HEK293 (cell line): ENCODE measurements at regions not wholly inside any gene's neighbourhood (a gene's known extent, or its start where the extent isn't known, plus 50 kb on each side); places are given as distances from the start of the nearest gene placed in this dataset.

Experiments used
- CTCF ChIA-PET: fragments of 350-600 bp; formaldehyde crosslinking; extraction: SDS; loops from one replicate; lab custom pipeline; 2021; ENCODE audit warnings: antibody characterized with exemption; lab: Yijun Ruan, JAX
- POLR2A ChIA-PET: fragments of 300-600 bp; formaldehyde crosslinking; extraction: SDS; loops from one replicate; lab custom pipeline; 2020; ENCODE audit warnings: antibody characterized with exemption, inconsistent platforms; lab: Yijun Ruan, JAX
- H3K27ac ChIP-seq: fragments of 200-500 bp; sonication (Bioruptor generic); 2 replicates; pipeline ENCODE4 v1.5.1; 2014; ENCODE audit warnings: low read depth, low read length, control low read depth, inconsistent platforms; ENCODE audit errors: extremely low read depth
- H3K36me3 ChIP-seq, 2 experiments: fragments of 200-500 bp in 1 of 2; sonication (Bioruptor generic) in 1 of 2; 1 replicate in 1 of 2; 2 replicates in 1 of 2; pipeline ENCODE4 v1.5.1; 2014 to 2017; ENCODE audit warnings: inconsistent platforms in 2 of 2, low read length in 2 of 2; ENCODE audit not compliant: control insufficient read depth in 2 of 2, insufficient read depth in 1 of 2
- H3K4me1 ChIP-seq: fragments of 200-500 bp; sonication (Bioruptor generic); 2 replicates; pipeline ENCODE4 v1.5.1; 2014; ENCODE audit warnings: mild to moderate bottlenecking, low read length, inconsistent platforms; ENCODE audit not compliant: control insufficient read depth, insufficient read depth
- H3K4me3 ChIP-seq: 2 replicates; pipeline ENCODE4 v1.5.1; 2011; ENCODE audit warnings: low read depth, mild to moderate bottlenecking, control low read depth, low read length, moderate library complexity
- H3K9me3 ChIP-seq: fragments of 200-500 bp; sonication (Bioruptor generic); 2 replicates; pipeline ENCODE4 v1.5.1; 2014; ENCODE audit warnings: low read depth, low read length, inconsistent platforms; ENCODE audit not compliant: control insufficient read depth, insufficient read depth
- GLIS1 ChIP-seq: fragments of 450-650 bp; formaldehyde crosslinking; IDR thresholded peaks from 2 replicates; pipeline ENCODE4 v1.5.1; 2016; ENCODE audit warnings: missing biosample characterization, missing genetic modification characterization
- HOXC10 ChIP-seq: sonication (generic); formaldehyde crosslinking; IDR thresholded peaks from 2 replicates; pipeline ENCODE4 v1.8.1; 2023; ENCODE audit warnings: mild to moderate bottlenecking, missing genetic modification reagents
- MZF1 ChIP-seq: fragments of 450-650 bp; formaldehyde crosslinking; IDR thresholded peaks from 2 replicates; pipeline ENCODE4 v1.5.1; 2017; ENCODE audit warnings: missing biosample characterization, missing genetic modification characterization, borderline replicate concordance
- OSR2 ChIP-seq: fragments of 450-650 bp; formaldehyde crosslinking; IDR thresholded peaks from 2 replicates; pipeline ENCODE4 v1.5.1; 2016; ENCODE audit warnings: missing biosample characterization, missing genetic modification characterization
- SETDB1 ChIP-seq: IDR thresholded peaks from one replicate; pipeline ENCODE4 v1.6.1; 2017; ENCODE audit warnings: mild to moderate bottlenecking, low read length, moderate library complexity, mixed read lengths; ENCODE audit not compliant: insufficient read length
- ZBTB21 ChIP-seq: fragments of 450-650 bp; formaldehyde crosslinking; IDR thresholded peaks from 2 replicates; pipeline ENCODE4 v1.5.1; 2017; ENCODE audit warnings: missing biosample characterization, missing genetic modification characterization
- ZIC2 ChIP-seq: fragments of 450-650 bp; formaldehyde crosslinking; IDR thresholded peaks from 2 replicates; pipeline ENCODE4 v1.5.1; 2016; ENCODE audit warnings: missing biosample characterization, missing genetic modification characterization
- ZNF157 ChIP-seq: fragments of 450-650 bp; formaldehyde crosslinking; IDR thresholded peaks from 2 replicates; pipeline ENCODE4 v1.5.1; 2016; ENCODE audit warnings: missing biosample characterization, missing genetic modification characterization
- ZNF16 ChIP-seq: fragments of 450-650 bp; formaldehyde crosslinking; IDR thresholded peaks from 2 replicates; pipeline ENCODE4 v1.5.1; 2016; ENCODE audit warnings: low read depth, missing biosample characterization, missing genetic modification characterization
- ZNF19 ChIP-seq: fragments of 450-650 bp; formaldehyde crosslinking; IDR thresholded peaks from 2 replicates; pipeline ENCODE4; 2016; ENCODE audit warnings: missing biosample characterization, missing genetic modification characterization, low read depth
- ZNF350 ChIP-seq: fragments of 450-650 bp; formaldehyde crosslinking; IDR thresholded peaks from 2 replicates; pipeline ENCODE4 v1.5.0; 2017; ENCODE audit warnings: missing biosample characterization, mild to moderate bottlenecking, missing genetic modification characterization
- ZNF37A ChIP-seq: fragments of 450-650 bp; IDR thresholded peaks from 2 replicates; pipeline ENCODE4 v1.5.1; 2018; ENCODE audit warnings: missing biosample characterization, missing genetic modification characterization
- ZNF426 ChIP-seq: fragments of 450-650 bp; formaldehyde crosslinking; IDR thresholded peaks from 2 replicates; pipeline ENCODE4 v1.5.1; 2017; ENCODE audit warnings: missing biosample characterization, missing genetic modification characterization, mild to moderate bottlenecking, inconsistent platforms, moderate library complexity
- ZNF585B ChIP-seq: fragments of 450-650 bp; formaldehyde crosslinking; IDR thresholded peaks from 2 replicates; pipeline ENCODE4 v1.5.1; 2016; ENCODE audit warnings: missing biosample characterization, missing genetic modification characterization
- ZNF701 ChIP-seq: fragments of 450-650 bp; formaldehyde crosslinking; IDR thresholded peaks from 2 replicates; pipeline ENCODE4 v1.5.1; 2016; ENCODE audit warnings: missing biosample characterization, missing genetic modification characterization
- ZNF792 ChIP-seq: fragments of 450-650 bp; formaldehyde crosslinking; IDR thresholded peaks from 2 replicates; pipeline ENCODE4 v1.5.1; 2016; ENCODE audit warnings: missing biosample characterization, missing genetic modification characterization
- TF ChIP-seq, protein P1 (sequence below): fragments of 450-650 bp; formaldehyde crosslinking; IDR thresholded peaks from 2 replicates; pipeline ENCODE4 v1.5.0; 2017; ENCODE audit warnings: missing biosample characterization, missing genetic modification characterization, borderline replicate concordance
- TF ChIP-seq, protein P2 (sequence below): fragments of 450-650 bp; formaldehyde crosslinking; IDR thresholded peaks from 2 replicates; pipeline ENCODE4 v1.5.1; 2016; ENCODE audit warnings: missing biosample characterization, missing genetic modification characterization
- TF ChIP-seq, protein P3 (sequence below): fragments of 450-650 bp; formaldehyde crosslinking; IDR thresholded peaks from 2 replicates; pipeline ENCODE4 v1.5.1; 2016; ENCODE audit warnings: missing biosample characterization, missing genetic modification characterization
- TF ChIP-seq, protein P4 (sequence below): fragments of 450-650 bp; formaldehyde crosslinking; IDR thresholded peaks from 2 replicates; pipeline ENCODE4 v1.5.1; 2016; ENCODE audit warnings: missing biosample characterization, missing genetic modification characterization
- TF ChIP-seq, protein P5 (sequence below): sonication (generic); formaldehyde crosslinking; IDR thresholded peaks from 2 replicates; pipeline ENCODE4 v1.8.1; 2022; ENCODE audit warnings: mild to moderate bottlenecking, moderate library complexity, missing genetic modification reagents

DNA sequence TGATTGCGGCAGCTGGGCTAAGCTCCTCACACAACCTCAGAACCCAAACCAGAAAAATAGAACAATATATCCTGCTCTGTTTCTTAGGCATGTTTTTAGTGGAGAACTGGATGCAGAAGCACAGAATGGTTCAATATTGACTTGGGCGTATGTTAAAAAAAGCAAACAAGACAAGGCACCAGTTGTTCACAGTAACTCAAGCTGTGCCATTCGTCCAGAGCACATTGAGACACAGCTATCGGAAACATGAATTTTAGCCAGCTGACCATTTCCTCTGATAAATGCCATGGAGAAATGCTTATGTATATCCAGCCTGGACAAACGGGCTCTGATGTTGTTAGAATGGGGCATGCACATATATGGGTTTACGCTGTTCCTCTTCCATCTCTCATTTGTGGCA lies 129.2 kb upstream of the PDZRN3 start (continued):
- TF ChIP-seq, protein P1, sequence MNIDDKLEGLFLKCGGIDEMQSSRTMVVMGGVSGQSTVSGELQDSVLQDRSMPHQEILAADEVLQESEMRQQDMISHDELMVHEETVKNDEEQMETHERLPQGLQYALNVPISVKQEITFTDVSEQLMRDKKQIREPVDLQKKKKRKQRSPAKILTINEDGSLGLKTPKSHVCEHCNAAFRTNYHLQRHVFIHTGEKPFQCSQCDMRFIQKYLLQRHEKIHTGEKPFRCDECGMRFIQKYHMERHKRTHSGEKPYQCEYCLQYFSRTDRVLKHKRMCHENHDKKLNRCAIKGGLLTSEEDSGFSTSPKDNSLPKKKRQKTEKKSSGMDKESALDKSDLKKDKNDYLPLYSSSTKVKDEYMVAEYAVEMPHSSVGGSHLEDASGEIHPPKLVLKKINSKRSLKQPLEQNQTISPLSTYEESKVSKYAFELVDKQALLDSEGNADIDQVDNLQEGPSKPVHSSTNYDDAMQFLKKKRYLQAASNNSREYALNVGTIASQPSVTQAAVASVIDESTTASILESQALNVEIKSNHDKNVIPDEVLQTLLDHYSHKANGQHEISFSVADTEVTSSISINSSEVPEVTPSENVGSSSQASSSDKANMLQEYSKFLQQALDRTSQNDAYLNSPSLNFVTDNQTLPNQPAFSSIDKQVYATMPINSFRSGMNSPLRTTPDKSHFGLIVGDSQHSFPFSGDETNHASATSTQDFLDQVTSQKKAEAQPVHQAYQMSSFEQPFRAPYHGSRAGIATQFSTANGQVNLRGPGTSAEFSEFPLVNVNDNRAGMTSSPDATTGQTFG: no peak
- TF ChIP-seq ZNF701: no peak
- TF ChIP-seq ZNF792 (tag by site-specific recombination): no peak
- TF ChIP-seq OSR2: no peak

DNA sequence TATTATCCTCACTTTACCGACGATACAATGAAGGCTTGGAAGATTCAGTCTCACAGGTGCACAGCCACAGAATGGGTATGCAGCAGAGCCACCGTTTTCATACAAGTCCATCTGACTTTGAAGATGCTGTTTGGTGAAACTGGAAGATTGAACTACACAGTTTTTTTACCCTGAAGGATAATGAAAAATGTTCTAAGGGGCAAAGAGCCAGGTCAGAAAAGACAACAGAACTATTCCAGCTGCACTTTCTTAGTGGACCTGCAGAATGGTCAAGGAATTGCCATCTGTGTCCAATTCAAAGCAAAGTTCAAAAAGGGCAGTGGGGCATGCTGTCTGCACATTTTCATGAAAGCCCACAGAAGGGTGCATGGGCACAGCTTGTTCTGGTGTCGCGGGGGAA lies 127.6 kb upstream of the PDZRN3 start:
- ChIA-PET CTCF (interaction anchor here (0.7 kb wide), 1 partner anchor 270 kb away, joined by 3 read pairs; no protein-coding TSS in a partner anchor), POLR2A (no interaction called here)
- no peak for TF ChIP-seq ZNF19 (tag by site-specific recombination)
- no peak for TF ChIP-seq ZIC2
- TF ChIP-seq ZNF157 (tag by site-specific recombination): no peak
- TF ChIP-seq, protein P2, sequence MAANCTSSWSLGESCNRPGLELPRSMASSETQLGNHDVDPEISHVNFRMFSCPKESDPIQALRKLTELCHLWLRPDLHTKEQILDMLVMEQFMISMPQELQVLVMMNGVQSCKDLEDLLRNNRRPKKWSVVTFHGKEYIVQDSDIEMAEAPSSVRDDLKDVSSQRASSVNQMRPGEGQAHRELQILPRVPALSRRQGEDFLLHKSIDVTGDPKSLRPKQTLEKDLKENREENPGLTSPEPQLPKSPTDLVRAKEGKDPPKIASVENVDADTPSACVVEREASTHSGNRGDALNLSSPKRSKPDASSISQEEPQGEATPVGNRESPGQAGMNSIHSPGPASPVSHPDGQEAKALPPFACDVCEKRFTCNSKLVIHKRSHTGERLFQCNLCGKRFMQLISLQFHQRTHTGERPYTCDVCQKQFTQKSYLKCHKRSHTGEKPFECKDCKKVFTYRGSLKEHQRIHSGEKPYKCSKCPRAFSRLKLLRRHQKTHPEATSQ (tag by site-specific recombination): no peak
- TF ChIP-seq, protein P3, sequence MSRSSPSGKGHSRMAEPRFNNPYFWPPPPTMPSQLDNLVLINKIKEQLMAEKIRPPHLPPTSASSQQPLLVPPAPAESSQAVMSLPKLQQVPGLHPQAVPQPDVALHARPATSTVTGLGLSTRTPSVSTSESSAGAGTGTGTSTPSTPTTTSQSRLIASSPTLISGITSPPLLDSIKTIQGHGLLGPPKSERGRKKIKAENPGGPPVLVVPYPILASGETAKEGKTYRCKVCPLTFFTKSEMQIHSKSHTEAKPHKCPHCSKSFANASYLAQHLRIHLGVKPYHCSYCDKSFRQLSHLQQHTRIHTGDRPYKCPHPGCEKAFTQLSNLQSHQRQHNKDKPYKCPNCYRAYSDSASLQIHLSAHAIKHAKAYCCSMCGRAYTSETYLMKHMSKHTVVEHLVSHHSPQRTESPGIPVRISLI: no peak
- no peak for TF ChIP-seq HOXC10 (CRISPR knock-in tag)
- TF ChIP-seq, protein P4, sequence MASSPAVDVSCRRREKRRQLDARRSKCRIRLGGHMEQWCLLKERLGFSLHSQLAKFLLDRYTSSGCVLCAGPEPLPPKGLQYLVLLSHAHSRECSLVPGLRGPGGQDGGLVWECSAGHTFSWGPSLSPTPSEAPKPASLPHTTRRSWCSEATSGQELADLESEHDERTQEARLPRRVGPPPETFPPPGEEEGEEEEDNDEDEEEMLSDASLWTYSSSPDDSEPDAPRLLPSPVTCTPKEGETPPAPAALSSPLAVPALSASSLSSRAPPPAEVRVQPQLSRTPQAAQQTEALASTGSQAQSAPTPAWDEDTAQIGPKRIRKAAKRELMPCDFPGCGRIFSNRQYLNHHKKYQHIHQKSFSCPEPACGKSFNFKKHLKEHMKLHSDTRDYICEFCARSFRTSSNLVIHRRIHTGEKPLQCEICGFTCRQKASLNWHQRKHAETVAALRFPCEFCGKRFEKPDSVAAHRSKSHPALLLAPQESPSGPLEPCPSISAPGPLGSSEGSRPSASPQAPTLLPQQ (tag by site-specific recombination): no peak
- no peak for TF ChIP-seq OSR2
- TF ChIP-seq GLIS1: no peak
- no peak for TF ChIP-seq MZF1 (tag by site-specific recombination)
- TF ChIP-seq ZNF37A (tag by site-specific recombination): no peak
- no peak for TF ChIP-seq SETDB1
- TF ChIP-seq ZNF350 (tag by site-specific recombination): no peak
- no peak for TF ChIP-seq ZNF426 (tag by site-specific recombination)
- no peak for TF ChIP-seq ZNF585B
- no peak for TF ChIP-seq ZNF16 (tag by site-specific recombination)
- TF ChIP-seq ZBTB21: no peak
- TF ChIP-seq, protein P5, sequence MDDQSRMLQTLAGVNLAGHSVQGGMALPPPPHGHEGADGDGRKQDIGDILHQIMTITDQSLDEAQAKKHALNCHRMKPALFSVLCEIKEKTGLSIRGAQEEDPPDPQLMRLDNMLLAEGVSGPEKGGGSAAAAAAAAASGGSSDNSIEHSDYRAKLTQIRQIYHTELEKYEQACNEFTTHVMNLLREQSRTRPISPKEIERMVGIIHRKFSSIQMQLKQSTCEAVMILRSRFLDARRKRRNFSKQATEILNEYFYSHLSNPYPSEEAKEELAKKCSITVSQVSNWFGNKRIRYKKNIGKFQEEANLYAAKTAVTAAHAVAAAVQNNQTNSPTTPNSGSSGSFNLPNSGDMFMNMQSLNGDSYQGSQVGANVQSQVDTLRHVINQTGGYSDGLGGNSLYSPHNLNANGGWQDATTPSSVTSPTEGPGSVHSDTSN (CRISPR knock-in tag): no peak
- H3K36me3 ChIP-seq: no peaks in the 10 kb centered on the region
- no peaks in the 10 kb centered on the region for H3K9me3 ChIP-seq
- no peaks in the 10 kb centered on the region for H3K4me1 ChIP-seq
- H3K27ac ChIP-seq: no peak overlapping the region
- H3K4me3 ChIP-seq: no peak overlapping the region
